ENCODE measurements at regions not wholly inside any gene's neighbourhood (a gene's known extent, or its start where the extent isn't known, plus 50 kb on each side); places are given as distances from the start of the nearest gene placed in this dataset.
"Not testable (repeated sequence)": the region's sequence is repeated elsewhere in the genome, so short reads cannot be mapped to it uniquely, and the experiment has no call there.

DNA sequence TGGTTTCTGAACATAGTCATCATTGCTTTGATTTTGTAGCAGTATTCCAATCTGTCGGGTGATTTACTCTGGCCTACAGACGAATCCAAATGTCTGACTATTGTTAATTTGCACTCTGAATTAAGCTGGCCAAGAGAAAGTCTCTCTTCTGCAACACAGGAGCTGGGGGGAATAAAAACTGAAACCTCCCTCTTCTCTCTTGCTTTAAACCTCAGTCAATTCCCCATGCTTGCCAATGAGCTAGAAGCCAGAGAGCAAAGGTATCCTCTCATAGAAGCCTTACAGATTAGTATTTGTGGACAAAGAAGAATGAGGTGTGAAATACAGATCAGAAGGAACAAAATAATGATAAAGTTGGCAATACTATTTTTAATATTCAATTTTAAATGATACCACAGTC is 353.9 kb upstream of the CDH10 start:
- H3K4me3 ChIP-seq (replicated peaks in 1 of 2; ENCODE audit: low read depth in 2 of 2, low read length in 2 of 2), result no peak overlapping the region
- DNase-seq (ENCODE audit: low read depth in 2 of 2), result no peak
- TF ChIP-seq CTCF (IDR thresholded peaks at IDR 0.05; ENCODE audit: low read depth, low read length), result no peak

- DNase-seq (ENCODE audit: low read depth in 2 of 2), result no peak
- no peak for TF ChIP-seq CTCF (IDR thresholded peaks at IDR 0.05; ENCODE audit: low read depth, low read length)
- H3K4me3 ChIP-seq (replicated peaks in 1 of 2; ENCODE audit: low read depth in 2 of 2, low read length in 2 of 2), result no peak overlapping the region
Observed at GRCh38 chr5:24986326-24986725, 341.5 kb upstream of the CDH10 start.

DNA sequence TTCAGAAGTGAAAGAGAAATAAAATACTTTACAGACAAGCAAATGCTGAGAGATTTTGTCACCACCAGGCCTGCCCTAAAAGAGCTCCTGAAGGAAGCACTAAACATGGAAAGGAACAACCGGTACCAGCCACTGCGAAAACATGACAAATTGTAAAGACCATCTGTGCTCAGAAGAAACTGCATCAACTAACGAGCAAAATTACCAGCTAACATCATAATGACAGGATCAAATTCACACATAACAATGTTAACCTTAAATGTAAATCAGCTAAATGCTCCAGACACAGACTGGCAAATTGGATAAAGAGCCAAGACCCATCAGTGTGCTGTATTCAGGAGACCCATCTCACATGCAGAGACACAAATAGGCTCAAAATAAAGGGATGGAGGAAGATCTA is 333.8 kb upstream of the CDH10 start:
- H3K4me3 ChIP-seq (replicated peaks in 1 of 2; ENCODE audit: low read depth in 2 of 2, low read length in 2 of 2); DNase-seq (ENCODE audit: low read depth in 2 of 2): not testable (repeated sequence)

DNA sequence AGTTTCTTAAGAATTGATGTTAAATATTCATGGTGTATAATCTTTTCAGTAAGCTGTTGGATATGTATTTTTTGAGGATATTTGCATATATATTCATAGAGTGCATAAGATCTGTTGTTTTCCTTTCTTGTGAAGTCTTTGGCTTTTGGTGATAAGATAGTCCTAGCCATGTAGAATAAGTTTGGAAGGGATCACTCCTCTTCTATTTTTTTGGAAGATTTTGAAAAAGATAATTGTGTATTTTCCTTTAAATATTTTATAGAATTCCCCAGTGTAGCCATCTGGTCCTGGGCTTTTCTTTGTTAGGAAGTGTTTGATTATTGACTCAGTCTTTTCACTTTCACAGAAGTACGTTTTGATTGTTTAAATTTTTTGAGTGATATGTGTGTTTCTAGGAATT is 318.8 kb upstream of the CDH10 start:
- TF ChIP-seq CTCF (IDR thresholded peaks at IDR 0.05; ENCODE audit: low read depth, low read length), result no peak
- H3K4me3 ChIP-seq (replicated peaks in 1 of 2; ENCODE audit: low read depth in 2 of 2, low read length in 2 of 2), result no peak overlapping the region
- no peak for DNase-seq (ENCODE audit: low read depth in 2 of 2)

DNA sequence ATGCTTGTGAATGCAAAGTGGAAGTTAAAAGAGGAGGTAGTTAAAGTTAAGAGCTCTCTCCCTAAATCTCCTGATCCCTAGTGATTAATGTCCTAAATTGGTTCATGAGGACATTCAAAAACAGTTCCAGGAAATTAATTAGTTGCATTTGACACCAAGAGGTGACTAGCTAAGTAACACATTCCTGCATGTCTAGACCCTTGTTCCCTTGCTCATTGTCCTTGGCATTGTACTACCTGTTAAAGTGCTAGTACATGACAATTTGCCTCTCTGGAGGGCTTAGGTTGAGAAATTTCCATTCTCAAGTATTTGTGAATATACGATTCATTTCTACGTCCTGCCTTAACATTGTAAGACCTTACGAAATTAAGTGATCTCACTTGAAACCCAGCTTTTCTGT is 278.6 kb upstream of the CDH10 start:
- no peak overlapping the region for H3K4me3 ChIP-seq (replicated peaks in 1 of 2; ENCODE audit: low read depth in 2 of 2, low read length in 2 of 2)
- DNase-seq (ENCODE audit: low read depth in 2 of 2), result no peak
- no peak for TF ChIP-seq CTCF (IDR thresholded peaks at IDR 0.05; ENCODE audit: low read depth, low read length)

- TF ChIP-seq CTCF (IDR thresholded peaks at IDR 0.05; ENCODE audit: low read depth, low read length), result no peak
- DNase-seq (ENCODE audit: low read depth in 2 of 2), result no peak
- no peak overlapping the region for H3K4me3 ChIP-seq (replicated peaks in 1 of 2; ENCODE audit: low read depth in 2 of 2, low read length in 2 of 2)
Observed at GRCh38 chr5:24918676-24919075, 273.9 kb upstream of the CDH10 start.

GRCh38 chr5:24916863-24917262 is 272.1 kb upstream of the CDH10 start:
- no peak for TF ChIP-seq CTCF (IDR thresholded peaks at IDR 0.05; ENCODE audit: low read depth, low read length)
- DNase-seq (ENCODE audit: low read depth in 2 of 2), result no peak
- H3K4me3 ChIP-seq (replicated peaks in 1 of 2; ENCODE audit: low read depth in 2 of 2, low read length in 2 of 2), result no peak overlapping the region
